AG04450 (cell line): ENCODE measurements at regions not wholly inside any gene's neighbourhood (a gene's known extent, or its start where the extent isn't known, plus 50 kb on each side); places are given as distances from the start of the nearest gene placed in this dataset.

Experiments used
- CTCF ChIA-PET: fragments of 300-600, 350-600 bp; formaldehyde crosslinking; extraction: SDS; loops from one replicate; lab custom pipeline; 2022; ENCODE audit warnings: antibody characterized with exemption, inconsistent platforms; lab: Charles Lee
- POLR2A ChIA-PET: fragments of 350-600 bp; formaldehyde crosslinking; extraction: SDS; loops from one replicate; lab custom pipeline; 2021; ENCODE audit warnings: antibody characterized with exemption, inconsistent platforms; lab: Yijun Ruan, JAX
- DNase-seq: peaks from one replicate; pipeline ENCODE4 v3.0.0-alpha.2; 2011; ENCODE audit warnings: low read depth, low spot score
- H3K27ac ChIP-seq: one replicate; pipeline ENCODE4 v1.5.1; 2012; ENCODE audit warnings: low read depth, low read length, control low read depth
- H3K27me3 ChIP-seq: one replicate; pipeline ENCODE4 v1.6.0; 2012; ENCODE audit warnings: low read length; ENCODE audit not compliant: control insufficient read depth, insufficient read depth
- H3K4me3 ChIP-seq: 2 replicates; pipeline ENCODE4 v1.5.1; 2011; ENCODE audit warnings: mild to moderate bottlenecking, low read depth, low read length, control low read depth
- H3K9me3 ChIP-seq: 2 replicates; pipeline ENCODE4 v1.5.1; 2012; ENCODE audit warnings: low read length; ENCODE audit not compliant: control insufficient read depth, insufficient read depth
- CTCF ChIP-seq: IDR thresholded peaks from 2 replicates; pipeline ENCODE4 v1.5.1; 2011; ENCODE audit warnings: low read depth, low read length, control low read depth, inconsistent platforms

GRCh38 chr2:58720033-58720769, 479.1 kb upstream of the FANCL start:
- no peak overlapping the region for H3K4me3 ChIP-seq
- no peaks in the 10 kb centered on the region for H3K27me3 ChIP-seq
- DNase-seq, result no peak
- ChIA-PET CTCF (interaction anchor here (0.6 kb wide), 1 partner anchor 385 kb away, joined by 3 read pairs; no protein-coding TSS in a partner anchor), POLR2A (no interaction called here)
- H3K9me3 ChIP-seq, result no peaks in the 10 kb centered on the region
- H3K27ac ChIP-seq, result no peak overlapping the region
- TF ChIP-seq CTCF, result no peak

- H3K9me3 ChIP-seq, result no peaks in the 10 kb centered on the region
- CTCF ChIA-PET, result no interaction called here
Observed at GRCh38 chr2:58715344-58715743, 474.2 kb upstream of the FANCL start.

GRCh38 chr2:58714238-58714637, 473.1 kb upstream of the FANCL start:
- no peaks in the 10 kb centered on the region for H3K27me3 ChIP-seq
- ChIA-PET POLR2A (no interaction called here), CTCF (no interaction called here)
- no peak overlapping the region for H3K4me3 ChIP-seq
- no peak overlapping the region for H3K27ac ChIP-seq
- no peak for TF ChIP-seq CTCF
- no peaks in the 10 kb centered on the region for H3K9me3 ChIP-seq
- DNase-seq, result no peak

More at GRCh38 chr2:58715344-58715743, 474.2 kb upstream of the FANCL start:
- DNase-seq, result no peak
- Histone ChIP-seq H3K27me3 (no peaks in the 10 kb centered on the region), H3K4me3 (no peak overlapping the region), H3K27ac (no peak overlapping the region)
- POLR2A ChIA-PET, result no interaction called here
- no peak for TF ChIP-seq CTCF

- no peak for DNase-seq
- no peak for TF ChIP-seq CTCF
- CTCF ChIA-PET, result no interaction called here
- Histone ChIP-seq H3K9me3 (no peaks in the 10 kb centered on the region), H3K4me3 (no peak overlapping the region), H3K27me3 (no peaks in the 10 kb centered on the region), H3K27ac (no peak overlapping the region)
- POLR2A ChIA-PET, result no interaction called here
Observed at GRCh38 chr2:58710795-58711279, 469.7 kb upstream of the FANCL start.

GRCh38 chr2:58709687-58710354, 468.7 kb upstream of the FANCL start:
- DNase-seq, result no peak
- Histone ChIP-seq H3K9me3 (no peaks in the 10 kb centered on the region), H3K4me3 (no peak overlapping the region), H3K27me3 (no peaks in the 10 kb centered on the region), H3K27ac (no peak overlapping the region)
- ChIA-PET POLR2A (no interaction called here), CTCF (no interaction called here)
- no peak for TF ChIP-seq CTCF
